Hematopoietic multipotent progenitor cell treated with erythropoietin and hydrocortisone succinate and interleukin-3 and kit ligand, for 4 days (in vitro differentiated cells): ENCODE measurements at regions not wholly inside any gene's neighbourhood (a gene's known extent, or its start where the extent isn't known, plus 50 kb on each side); places are given as distances from the start of the nearest gene placed in this dataset.

Source experiments
- DNase-seq: peaks from one replicate; pipeline ENCODE4 v3.0.0-alpha.2; 2015

DNA sequence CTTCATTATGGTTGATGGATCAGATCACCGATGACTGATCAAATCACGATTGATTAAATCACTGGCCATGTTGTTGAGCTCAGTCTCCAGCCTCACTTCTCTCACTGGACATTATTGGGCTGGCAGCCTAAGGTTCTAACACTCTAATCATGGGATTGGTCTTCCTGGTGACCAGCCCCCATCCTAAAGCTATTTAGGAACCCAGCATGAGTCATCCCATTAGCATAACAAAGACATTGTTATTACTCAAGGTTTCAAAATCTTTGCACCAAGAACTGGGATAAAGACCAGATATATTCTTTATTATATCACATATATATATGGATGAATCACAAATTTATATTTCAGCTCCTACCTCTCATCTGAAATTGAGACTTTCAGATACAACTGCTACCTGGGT, 272.1 kb upstream of the IL12B start:
- no peak for DNase-seq

- no peak for DNase-seq
Measured at GRCh38 chr5:159605585-159605984, 275.3 kb upstream of the IL12B start.

GRCh38 chr5:159609359-159609758, 279.1 kb upstream of the IL12B start:
- no peak for DNase-seq

DNA sequence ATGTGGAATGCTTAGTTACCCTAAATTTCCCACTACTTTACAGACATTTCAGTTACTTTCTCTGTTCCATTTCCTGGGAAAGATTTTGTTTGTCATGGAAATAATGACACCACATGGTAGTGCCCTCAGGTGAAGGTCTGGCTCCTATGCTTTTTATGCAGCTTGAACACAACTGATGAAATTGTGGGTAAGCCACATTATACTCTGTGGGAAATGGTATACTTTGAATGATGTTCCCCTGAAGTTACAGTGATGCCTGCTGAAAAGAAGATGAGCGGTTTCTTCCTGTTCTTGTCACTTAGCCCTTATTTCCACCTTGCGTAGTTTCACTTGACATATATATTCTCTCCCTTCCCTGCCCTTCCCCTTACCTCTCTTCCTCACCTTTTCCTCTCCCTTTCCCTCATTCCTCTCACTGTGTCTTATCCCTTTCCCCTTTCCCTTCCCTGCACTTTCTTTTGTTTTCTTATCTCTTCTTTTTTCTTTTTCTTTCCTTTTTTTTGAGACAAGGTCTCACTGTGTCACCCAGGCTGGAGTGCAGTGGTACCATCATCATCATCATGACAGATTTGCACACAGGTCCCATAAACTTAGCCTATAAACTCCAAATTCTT, 280.8 kb upstream of the IL12B start:
- DNase-seq, result no peak

GRCh38 chr5:159616952-159617351, 286.7 kb upstream of the IL12B start:
- no peak for DNase-seq

- DNase-seq, result no peak
Measured at GRCh38 chr5:159619826-159620225, 289.5 kb upstream of the IL12B start.

- peak; percentile 18 for DNase-seq
Measured at GRCh38 chr5:159620853-159621540, 290.7 kb upstream of the IL12B start.

- no peak for DNase-seq
Measured at GRCh38 chr5:159628703-159629102, 287.6 kb upstream of the ADRA1B start.

DNA sequence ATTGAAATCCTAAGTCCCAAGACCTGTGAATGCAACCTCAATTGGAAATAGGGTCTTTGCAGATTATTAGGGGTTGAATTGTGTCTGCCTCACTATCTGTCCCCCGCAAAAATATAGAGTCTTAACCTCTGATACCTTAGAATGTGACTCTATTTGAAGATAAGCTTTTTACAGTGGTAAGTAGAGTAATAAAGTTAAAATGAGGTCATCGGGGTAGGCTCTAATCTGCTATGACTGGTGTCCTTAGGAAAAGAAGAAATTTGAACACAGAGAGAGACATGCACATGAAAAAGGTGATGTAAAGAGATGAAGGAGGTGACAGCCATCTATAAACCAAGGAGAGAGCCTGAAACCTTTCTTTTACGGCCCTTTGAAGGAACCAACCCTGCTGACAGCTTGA, 287.1 kb upstream of the ADRA1B start:
- no peak for DNase-seq

- no peak for DNase-seq
Measured at GRCh38 chr5:159630545-159630944, 285.7 kb upstream of the ADRA1B start.

DNA sequence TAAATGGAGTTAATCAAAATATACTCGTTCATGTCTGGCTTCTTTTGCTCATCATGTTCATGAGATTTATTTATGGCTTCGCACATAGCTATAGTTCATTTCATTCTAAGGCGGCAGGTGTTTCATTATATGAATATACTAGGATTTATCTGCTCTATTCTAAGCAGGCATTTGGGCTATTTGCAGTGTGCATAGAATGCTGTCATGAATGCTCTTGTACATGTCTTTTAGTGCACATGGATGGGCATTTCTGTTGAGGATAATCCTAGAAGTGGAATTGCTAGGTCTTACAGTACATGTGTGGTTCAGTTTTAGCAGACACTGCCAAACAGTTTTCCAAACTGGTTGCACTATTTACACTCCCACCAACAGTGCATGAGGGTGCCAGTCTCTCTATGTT, 285.3 kb upstream of the ADRA1B start:
- DNase-seq, result no peak

GRCh38 chr5:159632866-159633265, 283.4 kb upstream of the ADRA1B start:
- no peak for DNase-seq

- DNase-seq, result no peak
Measured at GRCh38 chr5:159638481-159638880, 277.8 kb upstream of the ADRA1B start.

DNA sequence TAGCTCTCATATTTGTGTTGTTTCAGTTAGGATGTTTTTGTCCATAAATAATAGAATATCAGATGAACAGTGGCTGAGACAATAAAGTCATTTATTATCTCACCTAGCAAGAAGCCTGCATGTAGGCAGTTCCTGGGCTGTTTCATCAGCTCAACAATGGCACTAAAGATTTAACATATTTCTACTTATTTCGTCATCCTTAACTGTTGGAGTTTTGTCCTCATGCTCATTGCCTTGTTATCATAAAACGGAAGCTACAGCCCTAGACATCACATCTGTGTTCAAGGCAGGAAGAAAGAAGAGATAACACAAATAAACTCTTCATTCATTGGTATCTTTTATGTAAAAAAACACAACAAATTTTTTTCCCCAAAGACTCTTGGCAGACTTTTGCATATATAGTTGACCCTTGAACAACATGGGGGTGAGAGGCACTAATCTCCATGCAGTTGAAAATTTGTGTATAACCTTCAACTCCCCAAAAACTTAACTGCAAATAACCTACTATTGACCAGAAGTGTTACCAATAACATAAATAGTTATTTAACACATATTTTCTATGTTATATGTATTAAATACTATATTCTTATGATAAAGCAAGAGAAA, 277.2 kb upstream of the ADRA1B start:
- DNase-seq, result peak; percentile 22

DNA sequence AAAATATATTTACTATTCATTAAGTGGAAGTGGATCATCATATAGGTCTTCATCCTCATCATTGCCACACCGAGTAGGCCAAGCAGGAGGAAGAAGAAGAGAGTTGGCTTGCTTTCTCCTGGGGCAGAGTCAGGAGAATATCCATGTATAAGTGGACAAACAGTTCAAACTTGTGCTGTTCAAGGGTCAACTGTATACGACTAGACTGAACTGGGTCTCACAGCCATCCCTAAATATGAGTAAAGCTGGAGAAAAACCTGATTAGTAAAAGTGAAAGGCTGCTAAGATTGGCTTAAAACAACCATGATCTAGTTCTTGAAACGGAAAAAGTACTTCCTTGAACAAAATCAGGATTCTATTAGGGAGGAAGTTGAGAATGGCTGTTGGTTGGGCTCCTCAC, 276.7 kb upstream of the ADRA1B start:
- DNase-seq, result no peak

- DNase-seq, result no peak
Measured at GRCh38 chr5:159640446-159640845, 275.8 kb upstream of the ADRA1B start.

- no peak for DNase-seq
Measured at GRCh38 chr5:159640921-159641320, 275.4 kb upstream of the ADRA1B start.

GRCh38 chr5:159641371-159642039, 274.8 kb upstream of the ADRA1B start:
- DNase-seq, result no peak

GRCh38 chr5:159642379-159642778, 273.9 kb upstream of the ADRA1B start:
- peak; percentile 41 for DNase-seq

GRCh38 chr5:159644053-159644452, 272.2 kb upstream of the ADRA1B start:
- no peak for DNase-seq

- no peak for DNase-seq
Measured at GRCh38 chr5:159645179-159645846, 271.0 kb upstream of the ADRA1B start.

GRCh38 chr5:159650803-159651202, 265.5 kb upstream of the ADRA1B start:
- no peak for DNase-seq

GRCh38 chr5:159655757-159656409, 260.4 kb upstream of the ADRA1B start:
- no peak for DNase-seq
